VCaP (cell line): ENCODE measurements at regions not wholly inside any gene's neighbourhood (a gene's known extent, or its start where the extent isn't known, plus 50 kb on each side); places are given as distances from the start of the nearest gene placed in this dataset.

Experiments
- H3K27ac ChIP-seq: fragments of 450-650 bp; 2 replicates; pipeline ENCODE4 v1.5.1; 2017
- CTCF ChIP-seq: fragments of 450-650 bp; conservative IDR thresholded peaks from 2 replicates; pipeline ENCODE4 v1.5.1; 2017; ENCODE audit warnings: mild to moderate bottlenecking, moderate library complexity

- H3K27ac ChIP-seq = peak overlapping the region; percentile 81
- no peak for TF ChIP-seq CTCF
These were observed 88.5 kb upstream of the PTPN1 start for GRCh38 chr20:50421356-50422340.

GRCh38 chr20:50423758-50424157, 86.4 kb upstream of the PTPN1 start:
- H3K27ac ChIP-seq = peak overlapping the region; percentile 81; the same call in 1 of the 2 replicates
- TF ChIP-seq CTCF = no peak

- H3K27ac ChIP-seq = no peak overlapping the region
- no peak for TF ChIP-seq CTCF
These were observed 85.1 kb upstream of the PTPN1 start for GRCh38 chr20:50425076-50425475.

- TF ChIP-seq CTCF = no peak
- H3K27ac ChIP-seq = peak overlapping the region; percentile 14; the same call in 1 of the 2 replicates
These were observed 83.1 kb upstream of the PTPN1 start for GRCh38 chr20:50426866-50427718.

- H3K27ac ChIP-seq = peak overlapping the region; percentile 14; the same call in 1 of the 2 replicates
- no peak for TF ChIP-seq CTCF
These were observed 82.5 kb upstream of the PTPN1 start for GRCh38 chr20:50427719-50428083.

- no peak for TF ChIP-seq CTCF
These were observed 81.9 kb upstream of the PTPN1 start for GRCh38 chr20:50428097-50428828.

GRCh38 chr20:50429412-50429811, 80.8 kb upstream of the PTPN1 start:
- no peak for TF ChIP-seq CTCF
- no peak overlapping the region for H3K27ac ChIP-seq

More at GRCh38 chr20:50428097-50428828, 81.9 kb upstream of the PTPN1 start:
- H3K27ac ChIP-seq = no peak overlapping the region
